ENCODE measurements at regions not wholly inside any gene's neighbourhood (a gene's known extent, or its start where the extent isn't known, plus 50 kb on each side); places are given as distances from the start of the nearest gene placed in this dataset.
"Not testable (repeated sequence)": the region's sequence is repeated elsewhere in the genome, so short reads cannot be mapped to it uniquely, and the experiment has no call there.

DNA sequence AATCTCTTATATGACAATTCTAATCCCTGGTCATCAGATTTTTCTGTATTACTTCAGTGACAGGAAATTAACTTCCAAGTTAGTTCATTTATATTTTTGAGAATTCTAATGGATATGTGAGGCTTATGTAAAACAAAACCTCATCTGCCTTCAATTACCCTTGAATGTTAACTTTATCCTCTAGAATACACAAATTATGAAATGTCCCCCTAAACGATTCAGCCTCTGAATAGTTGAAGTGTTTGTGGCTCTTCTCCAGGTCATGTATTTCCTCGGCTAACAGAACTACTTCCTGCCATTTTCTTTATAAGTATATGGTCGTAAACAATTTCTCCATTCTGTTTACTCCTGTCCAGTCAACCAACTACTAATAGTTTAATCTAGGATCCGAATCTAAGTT is 401.3 kb downstream of the PCDH10 start:
- no peak for TF ChIP-seq EZH2 (IDR thresholded peaks at IDR 0.05; ENCODE audit: borderline replicate concordance, low read depth, low read length, poor library complexity, severe bottlenecking)
- TF ChIP-seq, protein P1, sequence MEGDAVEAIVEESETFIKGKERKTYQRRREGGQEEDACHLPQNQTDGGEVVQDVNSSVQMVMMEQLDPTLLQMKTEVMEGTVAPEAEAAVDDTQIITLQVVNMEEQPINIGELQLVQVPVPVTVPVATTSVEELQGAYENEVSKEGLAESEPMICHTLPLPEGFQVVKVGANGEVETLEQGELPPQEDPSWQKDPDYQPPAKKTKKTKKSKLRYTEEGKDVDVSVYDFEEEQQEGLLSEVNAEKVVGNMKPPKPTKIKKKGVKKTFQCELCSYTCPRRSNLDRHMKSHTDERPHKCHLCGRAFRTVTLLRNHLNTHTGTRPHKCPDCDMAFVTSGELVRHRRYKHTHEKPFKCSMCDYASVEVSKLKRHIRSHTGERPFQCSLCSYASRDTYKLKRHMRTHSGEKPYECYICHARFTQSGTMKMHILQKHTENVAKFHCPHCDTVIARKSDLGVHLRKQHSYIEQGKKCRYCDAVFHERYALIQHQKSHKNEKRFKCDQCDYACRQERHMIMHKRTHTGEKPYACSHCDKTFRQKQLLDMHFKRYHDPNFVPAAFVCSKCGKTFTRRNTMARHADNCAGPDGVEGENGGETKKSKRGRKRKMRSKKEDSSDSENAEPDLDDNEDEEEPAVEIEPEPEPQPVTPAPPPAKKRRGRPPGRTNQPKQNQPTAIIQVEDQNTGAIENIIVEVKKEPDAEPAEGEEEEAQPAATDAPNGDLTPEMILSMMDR (conservative IDR thresholded peaks at IDR 0.05; ENCODE audit: low read depth, low read length): no peak
- POLR2A ChIA-PET (ENCODE audit: low non-redundant PET): no interaction called here
- no TSS peak for BruUV-seq (replicated peaks)

DNA sequence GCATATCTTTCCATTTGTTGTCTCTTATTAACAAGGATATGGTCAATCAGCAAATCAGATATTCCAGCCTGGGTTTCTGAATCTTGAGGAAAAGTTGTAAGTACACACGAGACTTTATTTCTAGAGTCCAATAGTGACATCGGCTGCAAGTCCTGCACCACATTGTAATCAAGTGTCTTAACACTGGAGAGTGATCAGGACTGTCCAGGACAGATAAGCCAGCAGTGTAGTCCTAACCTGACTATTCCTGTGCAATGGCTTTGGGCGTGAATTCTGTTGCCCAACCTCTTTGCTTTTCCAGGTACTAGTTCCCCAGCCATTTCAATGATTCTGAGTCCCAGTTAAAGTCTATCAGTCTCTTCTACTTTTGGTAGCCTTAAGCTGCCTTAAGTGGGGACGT is 395.0 kb downstream of the PCDH10 start:
- Histone ChIP-seq H3K4me1 (ENCODE audit: insufficient read depth, low read length, poor library complexity, severe bottlenecking) (no peaks in the 10 kb centered on the region), H3K4me3 (ENCODE audit: low read depth, low read length, poor library complexity, severe bottlenecking) (no peak overlapping the region), H3K36me3 (ENCODE audit: insufficient read depth, low read length, poor library complexity, severe bottlenecking) (no peaks in the 10 kb centered on the region), H3K9me3 (ENCODE audit: low read depth, low read length, poor library complexity, severe bottlenecking) (no peaks in the 10 kb centered on the region), H3K27ac (ENCODE audit: low read depth, low read length, poor library complexity, severe bottlenecking) (no peak overlapping the region), H3K27me3 (replicated peaks; ENCODE audit: insufficient read depth, low read depth, low read length, poor library complexity) (no peaks in the 10 kb centered on the region)
- POLR2A ChIA-PET (ENCODE audit: low non-redundant PET): no interaction called here
- CTCF ChIA-PET: no interaction called here
- BruUV-seq (replicated peaks): no TSS peak
- intact Hi-C loops (cut with micrococcal nuclease; ENCODE audit: unreplicated experiment): no loop called here
- DNase-seq (ENCODE audit: low spot score): no peak
- no peak for TF ChIP-seq EZH2 (IDR thresholded peaks at IDR 0.05; ENCODE audit: borderline replicate concordance, low read depth, low read length, poor library complexity, severe bottlenecking)
- TF ChIP-seq, protein P1 (conservative IDR thresholded peaks at IDR 0.05; ENCODE audit: low read depth, low read length): no peak

More for the DNA sequence above, 401.3 kb downstream of the PCDH10 start:
- H3K4me1 ChIP-seq (ENCODE audit: insufficient read depth, low read length, poor library complexity, severe bottlenecking): no peaks in the 10 kb centered on the region
- no peak overlapping the region for H3K4me3 ChIP-seq (ENCODE audit: low read depth, low read length, poor library complexity, severe bottlenecking)
- peak; percentile 14 for DNase-seq (ENCODE audit: low spot score)
- no peaks in the 10 kb centered on the region for H3K27me3 ChIP-seq (replicated peaks; ENCODE audit: insufficient read depth, low read depth, low read length, poor library complexity)
- no peaks in the 10 kb centered on the region for H3K36me3 ChIP-seq (ENCODE audit: insufficient read depth, low read length, poor library complexity, severe bottlenecking)
- intact Hi-C loops (cut with micrococcal nuclease; ENCODE audit: unreplicated experiment): no loop called here
- CTCF ChIA-PET: no interaction called here
- H3K27ac ChIP-seq (ENCODE audit: low read depth, low read length, poor library complexity, severe bottlenecking): no peak overlapping the region
- no peaks in the 10 kb centered on the region for H3K9me3 ChIP-seq (ENCODE audit: low read depth, low read length, poor library complexity, severe bottlenecking)

DNA sequence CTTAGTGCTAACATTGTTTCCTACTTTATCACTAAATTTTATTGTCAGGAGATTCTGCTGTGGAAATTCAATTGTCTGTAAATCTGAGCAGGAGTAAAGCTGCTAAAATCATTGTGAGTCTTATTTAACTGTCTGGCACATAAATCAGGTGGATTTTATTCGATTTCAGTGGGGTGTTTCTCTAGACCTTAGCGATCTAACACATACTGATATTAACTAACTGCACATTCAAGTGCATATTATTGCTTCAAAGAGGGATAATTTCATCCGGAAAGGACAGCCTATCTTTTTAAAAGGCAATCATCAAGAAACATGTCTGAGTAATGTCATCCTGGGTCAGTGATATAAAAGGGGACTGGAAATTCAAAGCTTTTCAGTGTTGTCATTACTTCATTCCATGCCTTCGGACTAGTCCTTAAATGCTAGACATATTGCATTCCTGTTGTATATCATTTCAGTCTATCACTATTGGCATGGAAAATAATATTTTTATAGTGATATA is 388.7 kb downstream of the PCDH10 start:
- ChIA-PET POLR2A (ENCODE audit: low non-redundant PET) (no interaction called here), CTCF (interaction anchor here (0.7 kb wide), 1 partner anchor 1640 kb away, joined by 4 read pairs; no protein-coding TSS in a partner anchor)
- H3K27me3 ChIP-seq (replicated peaks; ENCODE audit: insufficient read depth, low read depth, low read length, poor library complexity): no peaks in the 10 kb centered on the region
- intact Hi-C loops (cut with micrococcal nuclease; ENCODE audit: unreplicated experiment): no loop called here
- no peak for DNase-seq (ENCODE audit: low spot score)
- H3K4me1 ChIP-seq (ENCODE audit: insufficient read depth, low read length, poor library complexity, severe bottlenecking): no peaks in the 10 kb centered on the region
- no peaks in the 10 kb centered on the region for H3K36me3 ChIP-seq (ENCODE audit: insufficient read depth, low read length, poor library complexity, severe bottlenecking)
- no TSS peak for BruUV-seq (replicated peaks)
- TF ChIP-seq, protein P1 (conservative IDR thresholded peaks at IDR 0.05; ENCODE audit: low read depth, low read length): no peak
- TF ChIP-seq EZH2 (IDR thresholded peaks at IDR 0.05; ENCODE audit: borderline replicate concordance, low read depth, low read length, poor library complexity, severe bottlenecking): no peak
- H3K4me3 ChIP-seq (ENCODE audit: low read depth, low read length, poor library complexity, severe bottlenecking): no peak overlapping the region
- no peak overlapping the region for H3K27ac ChIP-seq (ENCODE audit: low read depth, low read length, poor library complexity, severe bottlenecking)
- no peaks in the 10 kb centered on the region for H3K9me3 ChIP-seq (ENCODE audit: low read depth, low read length, poor library complexity, severe bottlenecking)

DNA sequence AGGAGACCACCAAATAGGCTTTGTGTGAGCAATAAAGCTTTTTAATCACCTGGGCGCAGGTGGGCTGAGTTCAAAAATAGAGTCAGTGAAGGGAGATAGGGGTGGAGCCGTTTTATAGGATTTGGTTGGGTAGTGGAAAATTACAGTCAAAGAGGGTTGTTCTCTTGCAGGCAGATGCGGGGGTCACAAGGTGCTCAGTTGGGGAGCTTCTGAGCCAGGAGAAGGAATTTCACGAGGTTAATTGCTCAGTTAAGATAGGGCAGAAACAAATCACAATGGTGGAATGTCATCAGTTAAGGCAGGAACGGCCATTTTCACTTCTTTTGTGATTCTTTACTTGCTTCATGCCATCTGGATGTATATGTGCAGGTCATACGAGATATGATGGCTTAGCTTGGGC is 385.1 kb downstream of the PCDH10 start:
- H3K9me3 ChIP-seq (ENCODE audit: low read depth, low read length, poor library complexity, severe bottlenecking); DNase-seq (ENCODE audit: low spot score); H3K36me3 ChIP-seq (ENCODE audit: insufficient read depth, low read length, poor library complexity, severe bottlenecking); H3K27me3 ChIP-seq (replicated peaks; ENCODE audit: insufficient read depth, low read depth, low read length, poor library complexity); POLR2A ChIA-PET (ENCODE audit: low non-redundant PET); H3K27ac ChIP-seq (ENCODE audit: low read depth, low read length, poor library complexity, severe bottlenecking); H3K4me1 ChIP-seq (ENCODE audit: insufficient read depth, low read length, poor library complexity, severe bottlenecking); BruUV-seq (replicated peaks); H3K4me3 ChIP-seq (ENCODE audit: low read depth, low read length, poor library complexity, severe bottlenecking); CTCF ChIA-PET; intact Hi-C loops (cut with micrococcal nuclease; ENCODE audit: unreplicated experiment): not testable (repeated sequence)
